Inflammatory macrophage treated with lipopolysaccharide for 4 hours (primary cell): ENCODE measurements at regions not wholly inside any gene's neighbourhood (a gene's known extent, or its start where the extent isn't known, plus 50 kb on each side); places are given as distances from the start of the nearest gene placed in this dataset.
"Not testable (repeated sequence)": the region's sequence is repeated elsewhere in the genome, so short reads cannot be mapped to it uniquely, and the experiment has no call there.

ENCODE experiments used
- DNase-seq: peaks from one replicate; pipeline ENCODE4 v3.0.0-alpha.2; 2020

DNA sequence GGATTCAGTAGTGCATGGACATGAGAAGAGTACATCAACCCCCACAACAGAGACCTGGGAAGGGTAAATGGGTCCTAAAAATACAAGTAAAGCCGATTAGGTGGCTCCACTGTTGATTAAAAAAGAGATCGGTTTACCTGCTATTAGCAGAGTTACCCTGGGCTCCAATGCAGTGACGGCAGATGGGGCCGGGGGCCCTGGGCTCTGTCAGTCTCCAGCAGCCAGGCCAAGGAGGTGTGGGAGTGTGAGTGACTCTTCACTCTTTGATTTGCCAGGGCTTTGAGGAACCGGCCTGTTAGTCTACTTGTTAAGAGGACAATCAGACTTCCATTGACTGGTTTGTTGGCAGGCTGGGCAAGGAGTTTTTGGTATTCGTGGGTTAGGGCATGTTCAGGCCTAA, 1368.7 kb downstream of the UQCRFS1 start:
- no peak for DNase-seq

DNA sequence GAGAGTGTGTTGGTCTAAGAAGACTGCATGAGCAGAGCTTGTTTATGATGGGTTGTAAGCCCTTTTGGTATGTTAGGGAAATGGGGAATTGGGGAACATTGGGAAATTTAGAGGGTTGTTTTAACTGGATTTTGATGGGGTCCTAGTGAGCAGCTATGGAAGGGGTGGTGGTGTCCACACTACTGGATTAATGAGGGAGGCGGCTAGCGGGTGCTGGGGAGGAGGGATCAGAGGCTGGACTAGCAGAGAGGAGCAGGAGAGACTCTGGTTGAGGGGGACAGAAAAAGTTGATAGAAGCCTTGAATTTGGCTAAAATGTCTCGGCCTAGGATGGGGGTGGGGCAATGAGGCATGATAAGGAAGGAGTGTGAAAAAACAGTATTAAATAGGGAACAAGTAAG, 1369.1 kb downstream of the UQCRFS1 start:
- DNase-seq = no peak

DNA sequence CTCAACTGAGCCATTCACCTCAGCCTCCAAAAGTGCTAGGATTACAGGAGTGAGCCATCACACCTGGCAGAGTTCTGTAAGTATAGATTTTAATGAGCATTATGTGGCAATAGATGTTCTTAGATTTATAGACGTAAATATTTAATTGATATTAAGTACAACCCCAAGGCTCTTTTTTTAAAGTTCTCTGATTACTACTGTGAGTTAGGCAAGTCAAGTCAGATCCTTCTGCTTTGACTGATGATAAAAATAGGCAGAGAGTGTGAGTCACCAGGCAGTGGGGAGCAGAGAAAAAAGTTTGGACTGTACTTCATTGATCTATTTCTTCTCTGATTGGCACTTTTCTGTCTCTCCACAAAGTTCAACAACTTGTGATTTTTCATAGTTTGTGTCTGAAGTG, 1379.9 kb downstream of the UQCRFS1 start:
- no peak for DNase-seq

DNA sequence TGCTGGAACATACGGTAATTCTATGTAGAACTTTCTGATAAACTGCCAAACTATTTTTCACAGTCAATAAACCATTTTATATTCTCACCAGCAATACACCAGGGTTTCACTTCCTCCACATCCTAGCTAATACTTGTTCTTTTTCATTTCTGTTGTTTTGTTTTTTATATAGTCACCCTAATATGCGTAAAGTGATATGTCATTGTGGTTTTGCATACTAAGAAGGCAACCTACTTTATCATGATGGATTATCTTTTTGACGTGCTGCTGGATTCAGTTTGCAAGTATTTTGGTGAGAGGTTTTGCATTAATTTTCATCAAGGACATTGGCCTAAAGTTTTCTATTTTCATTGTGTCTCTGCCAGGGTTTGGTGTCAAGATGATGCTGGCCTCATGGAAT, 1384.1 kb downstream of the UQCRFS1 start:
- DNase-seq = no peak

DNA sequence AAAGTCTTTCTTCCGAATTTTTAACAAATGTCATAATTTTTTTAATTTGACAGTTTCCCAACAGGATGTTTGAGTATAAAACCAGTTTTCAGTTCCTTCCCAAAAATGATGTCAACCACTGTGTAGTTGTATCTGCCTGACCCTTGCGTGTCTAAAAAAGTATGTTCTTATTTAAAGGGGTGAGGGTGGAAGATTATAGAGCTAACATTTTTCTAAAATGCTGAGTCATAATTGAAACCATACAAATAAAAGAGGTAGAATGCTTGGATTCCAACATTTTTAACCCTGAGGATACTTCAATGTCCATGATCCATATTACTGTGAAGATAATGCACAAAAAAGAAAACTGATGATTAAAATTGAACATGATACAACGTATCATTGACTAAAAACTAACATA, 1388.8 kb downstream of the UQCRFS1 start:
- DNase-seq = no peak

DNA sequence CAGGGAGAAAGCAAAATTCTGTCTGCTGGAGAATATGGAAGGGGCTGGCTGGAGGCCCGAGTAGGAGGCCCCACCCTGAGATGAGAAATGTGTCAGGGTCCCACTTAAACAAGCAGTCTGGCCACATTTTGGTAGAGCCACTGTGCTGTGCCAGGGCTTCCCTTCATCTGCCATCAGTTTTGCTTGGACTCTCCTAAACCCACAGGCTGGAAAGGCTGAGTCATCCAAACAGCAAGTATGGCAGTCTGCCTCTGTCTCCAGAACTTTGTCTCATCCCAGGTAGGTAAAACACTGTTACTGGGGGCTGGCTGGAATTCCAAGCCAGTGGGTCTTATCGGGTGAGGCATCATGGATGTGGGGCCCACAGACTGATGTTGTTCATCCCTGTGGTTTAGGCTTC, 1390.6 kb downstream of the UQCRFS1 start:
- DNase-seq = no peak

DNA sequence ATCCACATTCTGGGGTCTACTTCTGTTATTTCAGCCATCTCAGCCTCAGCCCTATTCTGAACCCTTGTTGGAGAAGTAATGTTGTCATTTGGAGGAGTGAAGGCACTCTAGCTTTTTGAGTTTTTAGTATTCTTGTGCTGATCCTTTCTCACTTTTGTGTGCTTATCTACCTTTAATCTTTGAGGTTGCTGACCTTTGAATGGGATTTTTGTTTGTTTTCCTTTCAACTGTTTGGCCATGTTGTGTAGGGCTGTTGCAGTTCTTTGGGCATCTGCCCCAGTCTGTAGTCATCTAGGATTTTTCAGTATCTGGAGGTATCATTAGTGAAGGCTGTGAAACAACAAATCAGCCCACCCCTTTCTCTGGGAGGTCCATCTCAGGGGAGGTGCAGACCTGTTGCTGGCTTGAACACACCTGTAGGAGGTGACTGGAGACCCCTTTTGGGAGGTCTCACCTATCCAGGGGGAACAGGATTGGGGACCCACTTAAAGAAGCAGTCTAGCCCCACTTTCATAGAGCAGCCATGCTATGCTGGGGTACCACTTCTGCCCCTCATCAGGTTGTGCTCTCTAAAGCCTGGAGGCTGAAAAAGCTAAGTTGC, 1391.4 kb downstream of the UQCRFS1 start:
- no peak for DNase-seq

DNA sequence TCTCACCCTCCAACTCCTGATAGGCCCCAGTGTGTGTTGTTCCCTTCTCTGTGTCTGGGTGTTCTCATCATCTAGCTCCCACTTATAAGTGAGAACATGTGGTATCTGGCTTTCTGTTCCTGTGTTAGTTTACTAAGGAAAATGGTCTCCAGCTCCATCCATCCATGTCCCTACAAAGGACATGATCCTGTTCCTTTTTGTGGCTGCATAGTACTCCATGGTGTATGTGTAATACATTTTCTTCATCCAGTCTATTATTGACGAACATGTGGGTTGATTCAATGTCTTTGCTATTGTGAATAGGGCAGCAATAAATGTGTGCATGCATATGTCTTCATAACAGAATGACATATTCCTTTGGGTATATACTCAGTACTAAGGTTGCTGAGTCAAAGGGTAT, 1397.0 kb downstream of the UQCRFS1 start:
- DNase-seq = no peak

DNA sequence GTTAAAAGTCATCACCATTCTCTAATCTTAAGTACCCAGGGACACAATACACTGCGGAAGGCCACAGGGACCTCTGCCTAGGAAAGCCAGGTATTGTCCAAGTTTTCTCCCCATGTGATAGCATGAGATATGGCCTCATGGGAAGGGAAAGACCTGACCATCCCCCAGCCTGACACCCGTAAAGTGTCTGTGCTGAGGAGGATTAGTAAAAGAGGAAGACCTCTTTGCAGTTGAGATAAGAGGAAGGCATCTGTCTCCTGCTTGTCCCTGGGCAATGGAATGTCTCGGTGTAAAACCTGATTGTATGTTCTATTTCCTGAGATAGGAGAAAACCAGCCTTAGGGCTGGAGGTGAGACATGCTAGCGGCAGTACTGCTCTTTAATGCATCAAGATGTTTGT, 1398.1 kb downstream of the UQCRFS1 start:
- DNase-seq = not testable (repeated sequence)

DNA sequence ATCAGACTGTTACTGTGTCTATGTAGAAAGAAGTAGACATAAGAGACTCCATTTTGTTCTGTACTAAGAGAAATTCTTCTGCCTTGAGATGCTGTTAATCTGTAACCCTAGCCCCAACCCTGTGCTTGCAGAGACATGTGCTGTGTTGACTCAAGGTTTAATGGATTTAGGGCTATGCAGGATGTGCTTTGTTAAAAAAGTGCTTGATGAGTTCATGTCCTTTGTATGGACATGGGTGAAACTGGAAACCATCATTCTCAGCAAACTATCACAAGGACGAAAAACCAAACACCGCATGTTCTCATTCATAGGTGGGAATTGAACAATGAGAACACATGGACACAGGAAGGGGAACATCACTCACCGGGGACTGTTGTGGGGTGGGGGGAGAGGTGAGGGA, 1398.7 kb downstream of the UQCRFS1 start:
- not testable (repeated sequence) for DNase-seq

DNA sequence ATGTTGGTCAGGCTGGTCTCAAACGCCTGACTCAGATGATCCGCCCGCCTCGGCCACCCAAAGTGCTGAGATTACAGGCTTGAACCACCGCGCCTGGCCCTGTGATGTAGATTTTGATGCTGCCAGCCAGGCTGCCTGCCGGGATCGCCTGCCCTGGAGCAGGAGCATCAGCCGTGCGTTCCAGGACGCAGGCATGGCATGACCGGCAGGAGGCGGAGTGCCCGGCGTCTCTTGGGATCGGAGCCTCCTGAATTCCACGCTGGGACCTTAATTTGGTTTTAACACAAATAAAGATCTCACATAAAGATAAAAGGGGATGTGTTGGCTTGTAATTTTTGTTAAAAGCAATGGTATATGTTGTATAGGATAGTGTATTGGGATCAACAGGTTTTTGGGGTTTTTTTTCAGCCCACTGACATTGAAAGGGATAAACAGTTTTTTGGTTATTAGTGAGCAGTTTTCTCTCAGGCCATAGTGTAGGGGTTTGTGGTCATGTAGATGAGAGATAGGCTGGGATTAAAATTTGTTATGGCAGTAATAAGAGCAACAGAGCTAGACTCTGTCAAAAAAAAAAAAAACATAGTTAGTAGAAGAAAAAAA, 1406.4 kb downstream of the UQCRFS1 start:
- no peak for DNase-seq

DNA sequence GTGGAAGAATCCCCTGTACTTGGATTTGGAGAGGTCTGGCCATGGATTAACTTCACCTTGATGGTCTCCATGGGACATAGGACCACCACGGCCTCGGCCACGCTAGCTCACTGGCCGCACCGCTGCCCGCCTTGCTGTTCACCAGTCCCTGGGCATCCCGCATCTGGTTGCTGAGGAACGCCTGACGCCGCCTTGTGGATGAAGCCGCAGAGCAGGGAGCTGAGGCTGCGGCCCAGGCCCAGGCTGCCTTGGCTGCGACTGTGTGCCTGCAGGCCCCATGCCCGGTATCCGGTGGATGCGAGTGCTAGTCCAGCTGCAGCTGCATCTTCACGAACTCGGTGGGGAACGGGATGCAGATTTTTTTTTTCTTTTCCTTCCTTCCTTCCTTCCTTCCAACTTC, 1407.1 kb downstream of the UQCRFS1 start:
- DNase-seq = no peak

DNA sequence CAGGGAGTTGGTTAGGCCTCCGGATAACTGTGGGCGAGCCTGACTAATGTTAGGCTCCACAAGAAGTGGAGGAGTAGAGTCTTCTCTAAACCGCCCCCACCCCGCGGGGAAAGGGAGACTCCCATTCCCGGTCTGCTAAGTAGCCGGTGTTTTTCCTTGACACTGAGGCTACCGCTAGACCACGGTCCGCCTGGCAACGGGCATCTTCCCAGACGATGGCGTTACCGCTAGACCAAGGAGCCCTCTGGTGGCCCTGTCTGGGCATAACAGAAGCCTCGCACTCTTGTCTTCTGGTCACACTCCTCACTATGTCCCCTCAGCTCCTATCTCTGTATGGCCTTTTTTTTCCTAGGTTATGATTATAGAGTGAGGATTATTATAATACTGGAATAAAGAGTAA, 1410.7 kb downstream of the UQCRFS1 start:
- DNase-seq = not testable (repeated sequence)

DNA sequence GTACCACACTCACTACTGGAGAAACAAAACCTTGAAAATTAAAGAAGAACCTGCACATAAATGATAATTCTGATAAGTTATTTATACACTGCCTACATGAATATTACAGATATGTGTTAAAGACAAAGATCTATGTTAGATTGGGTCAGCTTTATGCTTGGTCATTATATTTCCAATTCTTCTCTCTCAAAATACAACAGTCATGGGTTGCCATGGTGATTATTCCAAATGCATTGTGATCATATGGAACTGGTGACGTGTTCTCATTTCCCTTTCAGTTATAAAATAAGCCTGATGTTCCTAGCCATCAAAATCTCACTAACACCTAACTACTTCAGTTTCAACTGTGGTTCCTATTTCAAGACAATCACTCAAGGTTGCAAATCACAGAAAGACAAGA, 1416.4 kb downstream of the UQCRFS1 start:
- DNase-seq = no peak

DNA sequence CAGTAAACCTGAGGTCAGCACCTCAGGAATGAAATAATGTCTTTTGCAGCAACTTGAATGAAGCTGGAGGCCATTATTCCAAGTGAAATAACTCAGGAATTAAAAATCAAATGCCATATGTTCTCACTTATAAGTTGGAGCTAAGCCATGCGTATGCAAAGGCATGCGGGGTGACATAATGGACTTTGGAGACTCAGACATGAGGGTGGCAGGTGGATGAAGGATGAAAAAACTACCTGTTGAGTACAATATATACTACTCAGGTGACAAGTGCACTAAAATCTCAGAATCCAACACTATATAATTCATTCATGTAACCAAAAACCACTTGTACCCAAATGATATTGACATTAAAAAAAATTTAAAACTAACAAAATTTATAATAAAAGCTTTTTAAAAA, 1416.9 kb downstream of the UQCRFS1 start:
- DNase-seq = no peak

DNA sequence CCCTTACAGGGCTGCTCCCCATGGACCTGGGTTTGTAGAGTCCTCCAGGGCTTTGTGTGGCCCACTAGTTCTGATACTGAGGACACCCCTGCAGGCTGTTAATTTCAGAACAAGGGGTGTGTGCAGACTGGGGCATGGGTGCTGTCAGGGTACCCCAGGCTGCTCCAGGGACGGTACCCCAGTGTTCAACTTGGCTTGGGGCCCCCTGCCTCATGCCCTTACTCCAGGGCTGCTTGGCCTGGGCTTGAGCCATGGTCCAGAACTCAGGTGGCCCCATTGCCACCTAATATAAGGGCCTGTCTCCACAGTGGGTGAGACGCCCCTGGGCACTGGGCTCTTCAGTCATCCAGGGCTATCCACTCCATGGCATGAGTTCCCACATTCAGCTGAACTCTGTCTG, 1417.6 kb downstream of the UQCRFS1 start:
- DNase-seq = no peak

DNA sequence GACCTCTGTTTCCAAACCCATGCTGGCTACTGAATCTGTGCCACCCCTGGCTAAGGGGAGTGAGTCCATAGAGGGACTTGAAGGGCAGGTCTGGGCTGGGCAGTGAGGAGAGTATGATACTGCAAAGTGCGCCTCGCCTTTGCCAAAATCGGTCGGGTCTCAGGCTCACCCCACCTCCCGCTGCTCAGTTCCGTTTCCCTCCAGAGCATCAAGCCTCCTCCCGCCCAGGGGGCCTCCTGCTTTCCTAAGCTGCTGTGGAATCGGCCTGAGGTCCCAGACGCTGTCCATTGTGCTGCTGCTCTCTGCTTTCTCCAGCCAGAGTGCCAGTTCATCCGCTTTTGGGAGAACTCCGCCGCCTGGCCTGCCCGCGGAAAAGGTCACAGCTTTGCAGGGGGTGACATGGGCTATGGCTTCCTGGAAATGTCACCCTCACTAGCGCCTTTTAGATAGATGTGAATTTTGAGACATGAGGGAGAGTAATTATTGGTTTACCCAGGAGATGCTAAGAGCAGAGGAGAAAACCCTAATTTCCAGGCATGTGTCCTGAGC, 1418.4 kb downstream of the UQCRFS1 start:
- DNase-seq = no peak

DNA sequence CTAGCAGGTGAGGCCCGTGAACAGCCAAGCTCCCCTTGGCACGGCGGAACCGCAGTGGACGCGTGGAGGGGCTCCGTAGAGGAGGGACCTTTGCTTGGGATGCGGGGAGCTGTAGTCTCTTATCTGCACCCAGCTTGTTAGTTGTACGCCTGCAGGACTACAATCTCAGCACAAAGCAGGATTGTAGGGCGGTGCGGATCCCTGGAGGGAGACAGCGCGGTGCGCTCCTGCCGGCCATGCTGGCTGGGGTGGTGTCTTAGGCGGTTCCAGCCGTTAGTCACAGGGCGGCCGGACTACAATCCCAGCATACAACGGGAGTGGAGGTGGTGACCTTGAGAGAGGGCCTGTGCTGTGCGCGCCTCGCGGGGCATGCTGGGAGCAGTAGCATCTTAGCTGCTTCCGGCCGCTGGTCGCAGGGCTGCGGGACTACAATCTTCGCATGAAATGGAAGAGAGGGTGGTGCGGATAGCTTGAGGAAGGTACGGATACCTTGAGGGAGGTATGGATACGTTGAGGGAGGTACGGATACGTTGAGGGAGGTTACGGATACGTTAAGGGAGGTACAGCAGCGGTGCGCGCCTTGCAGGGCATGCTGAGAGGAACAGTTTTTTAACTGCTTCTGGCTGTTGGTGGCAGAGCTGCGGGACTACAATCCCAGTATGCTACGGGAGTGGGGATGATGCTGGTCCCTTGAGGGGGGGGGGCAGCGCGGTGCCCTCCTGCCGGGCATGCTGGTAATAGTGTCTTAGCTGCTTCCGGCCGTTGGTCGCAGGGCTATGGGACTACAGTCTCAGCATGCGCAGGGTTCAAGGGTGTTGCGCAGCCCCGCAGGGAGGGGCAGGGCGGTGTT, 1419.1 kb downstream of the UQCRFS1 start:
- peak; percentile 94 for DNase-seq

DNA sequence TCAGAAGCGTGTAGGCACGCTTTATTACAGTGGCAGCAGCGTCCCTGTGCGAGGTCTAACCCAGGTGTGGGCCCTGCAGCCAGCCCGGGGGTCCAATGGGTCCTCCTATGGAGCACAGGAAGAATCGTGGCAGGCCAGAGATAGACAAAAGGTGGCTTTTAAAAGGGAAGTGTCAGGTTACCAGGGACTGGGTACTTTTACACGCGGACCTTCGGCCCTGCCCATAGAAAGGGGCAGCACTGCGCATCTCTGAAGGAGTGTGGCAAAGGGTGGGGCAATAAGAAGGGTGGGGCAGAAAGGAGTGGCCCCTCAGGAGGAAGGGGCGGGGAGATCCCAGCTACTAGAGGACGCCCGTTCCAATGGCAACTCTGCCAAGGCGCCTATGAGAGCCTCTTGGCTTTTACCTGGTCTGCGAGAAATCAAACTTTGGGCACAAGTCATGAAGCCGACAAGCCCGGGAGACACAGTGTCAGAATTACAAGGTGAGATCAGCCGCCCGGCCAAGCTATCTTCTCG, 1419.8 kb downstream of the UQCRFS1 start:
- peak; percentile 85 for DNase-seq

DNA sequence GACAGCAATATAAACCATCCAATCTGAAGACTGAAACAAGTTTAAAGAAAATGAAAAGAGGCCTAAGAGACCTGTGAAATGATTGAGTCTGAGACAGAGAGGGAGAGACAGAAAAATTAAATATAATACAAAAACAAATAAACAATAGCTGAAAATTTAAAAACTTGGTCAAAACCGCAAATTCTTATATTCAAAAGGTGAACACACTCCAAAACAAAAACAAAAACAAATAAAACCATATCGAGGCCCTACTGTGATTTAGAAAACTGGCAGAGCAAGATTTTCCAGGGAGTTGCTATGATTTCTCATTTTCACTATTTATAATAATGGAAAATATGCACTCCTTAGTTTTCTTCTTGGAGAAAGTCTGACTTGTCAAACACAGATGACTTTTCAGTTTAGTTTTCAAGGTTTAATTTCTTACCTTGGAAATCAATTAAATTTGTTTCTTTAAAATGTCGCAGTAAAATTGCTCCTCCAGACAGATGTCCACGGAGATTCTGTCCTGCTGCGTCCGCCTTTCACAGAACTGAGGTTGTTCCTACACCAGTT, 1420.3 kb downstream of the UQCRFS1 start:
- DNase-seq = no peak

DNA sequence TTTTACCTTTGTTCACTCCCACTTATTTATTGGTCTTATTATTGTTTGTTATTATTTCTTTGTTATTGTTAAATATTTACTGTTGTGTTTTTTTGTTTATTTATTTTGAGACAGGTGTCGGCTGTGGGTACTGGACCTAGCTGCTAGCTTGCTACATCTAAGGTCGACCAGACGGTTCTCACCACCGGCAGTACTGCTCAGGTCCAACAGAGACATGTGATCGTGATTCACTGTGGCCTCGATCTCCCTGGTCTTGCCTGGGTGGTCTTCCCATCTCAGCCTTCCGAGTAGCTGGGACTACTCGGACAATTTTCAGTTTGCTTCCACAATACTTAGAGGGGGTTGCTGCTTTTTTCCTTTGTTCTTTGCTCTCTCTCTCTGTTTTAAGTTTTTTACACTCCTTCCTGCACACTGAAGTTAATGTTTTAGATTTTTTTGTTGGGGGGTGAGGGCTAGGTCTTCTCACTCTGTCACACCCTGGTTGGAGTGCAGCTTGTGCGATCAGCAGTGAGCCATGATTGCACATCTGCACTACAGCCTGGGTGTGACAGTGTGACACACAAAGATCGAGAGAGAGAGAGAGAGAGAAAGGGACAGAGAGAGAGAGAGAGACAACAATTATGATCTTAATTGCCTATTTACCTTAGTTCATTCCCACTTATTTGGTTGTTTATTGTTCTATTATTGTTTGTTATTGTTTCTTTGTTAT, 1432.4 kb downstream of the UQCRFS1 start:
- peak; percentile 56 for DNase-seq

DNA sequence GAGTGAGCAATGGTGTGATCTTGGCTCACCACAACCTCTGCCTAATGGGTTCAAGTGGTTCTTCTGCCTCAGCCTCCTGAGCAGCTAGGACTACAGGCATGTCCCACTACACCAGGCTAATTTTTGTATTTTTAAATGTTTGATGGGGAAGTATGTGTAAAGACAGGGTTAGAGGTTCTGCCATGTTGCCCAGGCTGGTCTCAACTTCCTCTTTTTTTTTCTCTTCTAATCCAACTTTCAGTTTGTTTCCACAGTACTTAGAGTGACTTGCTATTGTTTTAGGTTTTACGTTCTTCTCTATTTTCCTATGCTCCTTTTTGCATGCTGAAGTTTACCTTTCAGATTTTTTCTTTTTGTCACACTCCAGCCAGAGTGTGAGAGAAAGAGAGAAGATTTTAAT, 1433.0 kb downstream of the UQCRFS1 start:
- peak; percentile 65 for DNase-seq

DNA sequence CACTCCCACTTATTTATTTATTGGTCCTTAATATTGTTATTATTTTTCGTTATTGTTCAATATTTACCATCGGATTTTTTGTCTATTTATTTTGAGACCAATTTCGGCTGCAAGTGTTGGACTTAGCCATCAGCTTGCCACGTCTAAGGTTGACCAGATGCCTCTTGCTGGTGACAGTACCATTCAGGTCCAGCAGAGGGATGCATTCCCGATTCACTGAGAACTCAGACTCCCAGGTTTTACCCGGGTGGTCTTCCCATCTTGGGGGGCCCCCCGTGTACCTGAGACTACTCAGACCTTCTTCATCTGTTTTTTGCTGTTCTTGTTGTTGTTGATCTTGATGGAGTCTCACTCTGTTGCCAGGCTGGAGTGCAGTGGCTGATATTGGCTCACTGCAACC, 1435.2 kb downstream of the UQCRFS1 start:
- no peak for DNase-seq
